NCI-H1436 treated with DMSO at 0.1 percent for 48 hours (cell line): ENCODE measurements at regions not wholly inside any gene's neighbourhood (a gene's known extent, or its start where the extent isn't known, plus 50 kb on each side); places are given as distances from the start of the nearest gene placed in this dataset.

ENCODE experiments used
- DNase-seq: peaks from one replicate; lab custom pipeline; 2025; lab: John Stamatoyannopoulos, UW

GRCh38 chr12:93243689-93244513, 133.8 kb upstream of the NUDT4 start:
- DNase-seq: no peak

GRCh38 chr12:93244514-93245077, 133.1 kb upstream of the NUDT4 start:
- no peak for DNase-seq

GRCh38 chr12:93245543-93245942, 132.2 kb upstream of the NUDT4 start:
- DNase-seq: no peak

- DNase-seq: no peak
These were observed 130.3 kb upstream of the NUDT4 start for GRCh38 chr12:93247313-93247991.

- no peak for DNase-seq
These were observed 125.5 kb upstream of the NUDT4 start for GRCh38 chr12:93252221-93252620.

- no peak for DNase-seq
These were observed 122.8 kb upstream of the NUDT4 start for GRCh38 chr12:93254911-93255310.

- no peak for DNase-seq
These were observed 121.3 kb upstream of the NUDT4 start for GRCh38 chr12:93256256-93256969.

GRCh38 chr12:93261505-93262094, 116.1 kb upstream of the NUDT4 start:
- no peak for DNase-seq

- no peak for DNase-seq
These were observed 104.7 kb upstream of the NUDT4 start for GRCh38 chr12:93272997-93273396.

GRCh38 chr12:93273834-93274564, 103.7 kb upstream of the NUDT4 start:
- no peak for DNase-seq

GRCh38 chr12:93274937-93275336, 102.8 kb upstream of the NUDT4 start:
- DNase-seq: no peak

GRCh38 chr12:93275589-93275988, 102.1 kb upstream of the NUDT4 start:
- no peak for DNase-seq

GRCh38 chr12:93279565-93280412, 97.9 kb upstream of the NUDT4 start:
- no peak for DNase-seq

- DNase-seq: no peak
These were observed 90.6 kb upstream of the NUDT4 start for GRCh38 chr12:93287149-93287548.

GRCh38 chr12:93288626-93289025, 89.1 kb upstream of the NUDT4 start:
- DNase-seq: no peak

- DNase-seq: no peak
These were observed 87.3 kb upstream of the NUDT4 start for GRCh38 chr12:93290391-93290790.

GRCh38 chr12:93292213-93292612, 85.5 kb upstream of the NUDT4 start:
- no peak for DNase-seq

- no peak for DNase-seq
These were observed 84.8 kb upstream of the NUDT4 start for GRCh38 chr12:93292731-93293566.

GRCh38 chr12:93297032-93297431, 80.7 kb upstream of the NUDT4 start:
- no peak for DNase-seq

- no peak for DNase-seq
These were observed 80.2 kb upstream of the NUDT4 start for GRCh38 chr12:93297536-93297935.
